GM10847 (cell line): ENCODE measurements at regions not wholly inside any gene's neighbourhood (a gene's known extent, or its start where the extent isn't known, plus 50 kb on each side); places are given as distances from the start of the nearest gene placed in this dataset.

ENCODE experiments used
- POLR2A ChIP-seq: IDR thresholded peaks from 2 replicates; pipeline ENCODE4 v1.6.1; 2011; ENCODE audit not compliant: insufficient read length; ENCODE audit errors: extremely low read depth

DNA sequence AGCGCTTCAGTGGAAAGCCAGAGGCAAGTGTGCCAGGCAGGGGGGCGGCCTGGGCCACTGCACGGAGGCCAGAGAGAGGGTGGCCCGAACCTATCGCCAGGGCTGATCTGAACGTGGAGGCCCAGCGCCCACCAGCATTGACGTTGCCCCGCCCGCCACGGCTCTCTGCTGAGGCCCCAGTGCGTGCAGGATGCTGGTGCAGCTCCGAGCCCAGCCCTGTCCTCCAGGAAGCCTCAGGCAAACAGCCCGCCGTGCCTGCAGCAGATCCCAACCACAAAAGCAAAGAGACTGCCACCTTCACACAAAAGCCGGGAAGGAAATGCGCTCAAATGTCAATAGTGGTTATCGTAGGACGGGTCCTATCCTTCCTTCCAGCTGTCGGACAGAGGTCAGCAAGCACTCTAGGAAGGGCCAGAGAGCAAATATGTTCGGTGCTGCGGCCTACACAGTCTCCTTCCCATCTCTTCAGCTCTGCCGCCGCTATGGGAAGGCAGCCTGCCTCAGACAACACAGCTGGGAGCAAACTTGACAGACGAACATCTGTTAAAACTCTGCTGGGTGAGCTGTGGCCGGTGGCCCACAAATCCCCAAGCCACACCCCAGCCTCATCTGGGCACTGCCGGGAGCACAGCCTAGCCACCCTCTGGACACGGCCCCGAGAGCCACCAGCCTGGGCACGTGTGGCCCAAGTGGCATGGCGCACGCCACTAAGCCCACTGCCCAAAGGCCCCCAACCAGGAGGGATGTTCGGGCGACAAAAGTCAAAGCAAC lies 146.2 kb downstream of the CRYBB2 start:
- no peak for TF ChIP-seq POLR2A

DNA sequence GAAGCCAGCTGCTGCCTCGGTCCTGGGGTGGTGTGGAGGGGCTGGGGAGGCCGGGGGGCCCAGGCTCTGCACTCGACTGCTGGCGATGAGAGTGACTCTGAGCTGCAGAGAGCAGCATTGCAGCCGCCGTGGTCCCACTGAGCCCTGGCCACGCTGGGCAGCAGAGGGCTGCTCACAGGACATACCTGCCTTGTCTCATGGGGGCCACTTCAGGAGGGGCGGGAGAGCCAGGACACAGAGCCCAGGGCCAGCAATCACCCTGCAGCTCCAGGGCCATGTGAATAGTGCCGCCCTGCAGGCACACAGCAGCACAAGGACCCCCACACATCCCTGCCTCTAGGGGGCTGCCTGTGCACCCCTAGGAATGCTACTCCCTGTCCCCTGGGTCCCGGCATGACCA lies 147.0 kb downstream of the CRYBB2 start:
- TF ChIP-seq POLR2A = no peak

DNA sequence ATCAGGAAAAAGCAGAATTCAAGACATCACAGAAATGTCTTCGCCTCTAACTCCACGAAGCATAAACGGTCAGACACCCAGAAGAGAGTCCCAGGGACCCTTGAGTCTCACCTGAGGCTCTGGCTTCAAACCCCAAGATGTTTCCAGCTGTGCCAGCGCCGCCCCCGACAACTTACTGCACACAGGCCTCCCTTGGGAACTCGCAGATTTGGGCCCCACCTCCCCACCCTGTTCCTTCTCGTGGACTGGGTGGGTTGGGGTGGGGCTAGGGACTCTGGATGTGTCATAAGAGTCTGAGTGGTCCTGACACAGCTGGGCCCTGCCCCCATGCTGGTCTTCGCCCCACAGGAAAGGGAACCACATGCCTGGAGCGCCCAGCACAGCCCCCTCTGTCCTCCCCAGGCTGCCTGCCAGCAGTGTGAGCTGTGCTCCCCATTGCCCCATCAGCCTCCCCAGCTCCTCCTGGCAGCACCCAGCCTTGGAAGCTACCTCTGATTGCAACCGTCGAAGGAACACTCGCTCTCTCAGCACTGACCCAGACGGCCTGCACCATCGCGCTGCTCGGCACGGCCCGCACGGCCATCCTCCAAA lies 147.5 kb downstream of the CRYBB2 start:
- no peak for TF ChIP-seq POLR2A

DNA sequence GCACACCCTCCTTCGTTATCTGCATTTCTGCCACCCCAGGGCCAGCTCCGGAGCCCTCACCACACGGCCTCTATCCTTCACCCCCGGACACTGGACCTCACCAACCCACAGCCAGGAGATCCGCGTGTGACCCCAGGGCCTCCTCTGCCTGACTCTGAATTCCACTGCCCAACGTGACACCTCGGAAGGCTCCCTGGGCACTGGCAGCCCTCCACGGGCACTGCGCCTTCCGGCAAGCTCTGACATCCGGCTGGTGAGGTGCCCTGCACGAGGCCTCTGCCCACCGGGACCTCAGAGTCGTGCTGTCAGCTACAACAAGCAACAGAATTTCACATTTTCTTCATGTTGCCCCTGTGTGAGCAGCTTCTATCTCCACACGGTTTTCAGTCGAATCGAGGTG lies 148.3 kb downstream of the CRYBB2 start:
- no peak for TF ChIP-seq POLR2A

DNA sequence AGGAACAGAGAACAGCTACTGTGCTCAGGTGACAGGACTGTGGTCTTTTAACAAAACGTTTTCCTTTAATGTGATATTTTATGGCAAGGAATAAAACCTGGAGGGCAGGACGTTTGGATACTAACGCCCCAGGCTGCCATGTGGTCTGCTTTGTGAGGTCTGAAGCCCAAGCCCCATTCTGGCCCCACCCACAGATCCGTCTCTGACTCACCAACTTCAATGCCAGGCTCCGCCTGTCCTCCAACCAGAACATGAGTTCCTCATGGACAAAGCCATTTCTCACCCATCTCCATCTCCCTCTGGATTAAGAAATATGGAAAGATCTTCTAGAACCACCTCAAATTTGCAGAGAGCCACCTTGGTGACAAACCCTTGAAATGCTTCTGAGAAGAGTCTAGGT lies 148.8 kb downstream of the CRYBB2 start:
- no peak for TF ChIP-seq POLR2A

DNA sequence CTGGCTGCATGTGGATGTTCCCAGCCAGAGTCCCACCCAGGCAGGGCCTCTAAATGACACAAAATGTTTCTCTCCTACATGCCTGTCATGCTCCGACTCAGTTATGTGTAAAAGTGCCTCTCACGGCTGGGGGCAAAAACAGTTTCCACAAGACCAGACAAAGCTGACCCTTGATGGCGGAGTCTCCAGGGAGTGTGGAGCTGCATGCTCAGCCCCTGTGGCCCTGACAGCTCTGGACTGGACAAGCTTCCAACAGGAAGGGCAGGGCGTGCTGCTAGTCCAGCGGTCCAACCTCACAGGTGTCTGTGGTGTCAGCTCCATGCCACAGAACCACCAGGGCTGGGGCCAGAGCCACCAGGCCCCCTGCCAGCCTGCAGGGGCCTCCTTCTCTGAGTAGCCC lies 149.6 kb downstream of the CRYBB2 start:
- no peak for TF ChIP-seq POLR2A

DNA sequence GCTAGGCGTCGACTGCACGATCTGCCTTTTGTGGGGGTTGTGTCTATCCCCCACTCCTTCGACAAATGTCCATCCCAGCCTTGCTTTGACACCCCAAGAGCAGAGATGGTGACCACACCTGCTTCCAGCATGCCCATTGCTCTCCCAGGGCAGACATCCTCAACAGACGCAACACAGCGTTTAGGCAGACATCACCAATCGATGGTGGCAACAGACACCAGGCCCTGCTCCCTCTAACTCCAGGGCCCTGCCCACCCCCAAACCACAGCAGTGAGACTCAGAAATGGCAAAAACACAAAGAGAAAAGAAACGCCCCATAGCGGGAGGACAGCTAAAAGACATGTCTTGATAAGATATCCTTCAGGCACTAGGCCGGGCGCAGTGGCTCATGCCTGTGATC lies 150.9 kb downstream of the CRYBB2 start:
- no peak for TF ChIP-seq POLR2A

DNA sequence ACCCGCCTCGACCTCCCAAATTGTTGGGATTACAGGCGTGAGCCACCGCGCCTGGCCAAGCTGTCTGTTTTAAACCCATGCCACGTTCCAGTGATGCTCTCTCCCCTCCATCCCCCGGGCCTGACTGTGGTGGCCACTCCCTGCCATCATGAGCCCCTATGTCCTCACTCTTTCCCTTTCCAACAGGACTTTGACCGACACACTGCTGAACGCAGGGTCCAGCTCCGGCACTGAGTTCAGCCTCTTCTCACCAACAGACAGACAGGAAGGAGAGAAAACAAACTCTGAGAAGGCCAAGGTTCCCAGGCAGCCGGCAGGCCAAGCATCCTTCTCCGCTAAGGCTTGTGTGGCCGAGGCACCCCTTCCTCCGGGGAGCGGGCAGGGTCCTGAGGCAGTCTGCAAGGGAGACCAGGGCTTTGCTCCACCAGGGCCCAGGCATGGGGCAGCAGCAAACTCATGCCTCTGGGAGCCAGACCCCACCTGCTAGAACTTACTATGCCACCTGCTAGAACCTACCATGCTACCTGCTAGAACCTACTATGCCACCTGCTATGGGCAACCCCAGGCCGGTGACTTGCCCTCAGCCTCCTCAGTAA lies 152.7 kb downstream of the CRYBB2 start:
- no peak for TF ChIP-seq POLR2A

DNA sequence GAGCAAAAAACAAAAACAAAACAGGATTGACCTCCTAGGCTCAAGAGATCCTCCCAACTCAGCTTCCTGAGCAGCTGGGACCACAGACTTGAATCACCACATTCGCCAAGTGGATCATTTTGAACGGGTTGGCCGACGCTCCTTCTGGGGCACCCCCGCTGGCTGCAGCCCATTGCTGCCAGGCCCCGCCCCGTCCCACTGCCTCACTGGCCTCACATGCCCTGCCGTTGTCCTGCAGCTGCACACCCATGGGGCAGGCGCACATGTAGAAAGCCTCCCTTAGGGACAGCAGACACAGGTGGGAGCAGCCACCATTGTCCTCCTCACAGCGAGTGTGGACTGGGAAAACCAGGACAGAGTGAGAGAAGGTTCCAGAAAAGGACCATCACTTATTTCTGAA lies 154.5 kb downstream of the CRYBB2 start:
- TF ChIP-seq POLR2A = no peak

DNA sequence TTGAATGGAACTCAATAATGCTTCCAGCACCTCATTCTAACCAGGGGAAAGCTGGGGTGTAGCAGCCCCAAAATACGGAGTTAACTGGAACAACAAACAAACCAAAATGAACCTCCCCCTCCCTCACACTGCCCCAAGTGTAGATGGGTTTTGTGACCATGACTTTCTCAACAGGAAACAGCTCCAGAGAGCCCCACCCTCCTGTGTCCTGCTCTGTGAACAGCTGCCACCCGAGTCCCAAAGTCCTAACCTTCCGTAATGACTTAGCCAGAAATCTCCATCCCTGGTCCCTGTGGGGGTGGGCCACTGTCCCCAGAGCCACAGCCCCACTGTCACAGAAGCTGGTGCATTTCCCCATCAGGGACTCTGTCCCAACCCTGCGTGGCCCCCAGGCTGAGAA lies 155.4 kb downstream of the CRYBB2 start:
- TF ChIP-seq POLR2A = no peak

DNA sequence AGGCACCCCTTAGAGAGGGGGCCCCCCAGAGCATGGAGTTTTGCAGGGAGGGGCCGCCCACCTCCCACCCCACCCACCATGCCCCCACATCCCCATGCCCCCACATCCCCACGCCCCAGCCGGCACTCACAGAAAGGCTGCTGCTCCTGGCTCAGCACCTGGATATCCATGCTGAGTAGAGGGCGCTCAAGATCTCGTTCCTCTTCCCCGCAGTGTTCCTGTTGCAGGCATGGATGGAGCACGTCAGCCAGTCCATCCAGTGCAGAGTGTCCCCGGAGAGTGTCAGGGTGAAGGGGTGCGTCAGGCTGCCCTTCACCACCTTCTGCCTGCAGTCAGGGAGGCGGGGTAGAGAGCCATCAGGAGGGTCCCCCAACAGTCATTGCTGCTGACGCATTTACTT lies 156.2 kb downstream of the CRYBB2 start:
- TF ChIP-seq POLR2A = no peak

DNA sequence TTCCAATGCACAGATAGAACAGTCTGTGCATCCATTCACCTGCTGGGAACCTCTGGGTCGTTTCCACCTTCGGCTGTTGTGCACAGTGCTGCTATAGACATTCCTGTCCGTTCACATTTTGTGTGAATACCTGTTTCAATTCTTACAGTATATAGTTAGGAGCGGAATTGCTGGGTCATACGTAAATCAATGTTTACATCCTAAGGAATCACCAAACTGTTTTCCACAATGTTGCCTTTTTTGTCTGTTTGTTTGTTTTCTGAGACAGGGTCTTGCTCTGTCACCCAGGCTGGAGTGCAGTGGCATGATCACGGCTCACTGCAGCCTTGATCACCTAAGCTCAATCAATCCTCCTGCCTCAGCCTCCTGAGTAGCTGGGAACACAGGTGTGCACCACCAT lies 158.3 kb downstream of the CRYBB2 start:
- no peak for TF ChIP-seq POLR2A

DNA sequence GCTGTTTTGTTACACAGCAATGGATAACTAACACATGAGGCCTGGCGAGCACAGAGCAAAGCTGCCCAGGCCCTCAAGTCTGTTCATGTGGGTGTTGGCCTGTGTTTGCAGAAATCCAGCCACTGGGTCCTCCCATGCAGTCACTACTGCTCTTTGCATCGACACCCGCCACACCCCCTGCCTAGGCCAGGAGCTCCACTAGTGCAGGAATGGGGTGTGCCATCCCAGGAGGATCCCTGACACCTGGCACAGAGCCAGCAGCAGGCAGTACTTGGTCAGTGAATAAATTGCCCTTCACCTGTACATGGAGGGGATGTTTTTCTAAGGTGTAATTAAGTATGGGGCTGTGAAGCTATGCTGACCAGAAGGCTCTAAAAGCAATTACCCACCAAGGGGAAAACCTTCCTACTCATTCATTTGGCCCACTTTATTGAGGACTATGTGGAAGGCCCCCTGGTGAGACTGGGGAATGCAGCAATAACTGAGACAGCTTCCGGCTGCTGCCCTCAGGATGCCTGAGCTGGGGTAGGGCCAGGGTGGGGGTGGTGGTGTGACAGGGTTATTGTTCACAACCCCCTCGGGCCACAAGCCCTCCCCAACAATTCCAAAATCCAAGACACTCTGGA lies 160.8 kb downstream of the CRYBB2 start:
- no peak for TF ChIP-seq POLR2A

DNA sequence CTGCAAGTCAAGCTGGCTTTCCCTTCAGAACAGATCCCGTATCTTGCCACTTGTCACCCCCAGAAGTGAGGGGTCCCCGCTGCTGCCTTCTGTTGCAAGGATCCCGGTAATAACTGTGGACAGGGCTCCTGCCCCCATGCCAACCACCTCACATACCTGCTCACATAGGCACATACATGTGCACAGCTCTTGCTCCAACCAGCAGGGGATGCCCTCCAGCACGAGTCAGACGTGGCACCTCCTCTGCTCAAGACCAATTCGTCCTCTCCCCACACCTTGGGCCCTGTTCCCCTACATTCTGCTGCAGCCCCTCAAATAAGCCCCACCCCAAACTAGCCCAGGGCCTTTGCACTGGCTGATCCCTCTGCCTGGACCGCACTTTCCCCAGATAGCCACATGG lies 163.3 kb downstream of the CRYBB2 start:
- TF ChIP-seq POLR2A = no peak

DNA sequence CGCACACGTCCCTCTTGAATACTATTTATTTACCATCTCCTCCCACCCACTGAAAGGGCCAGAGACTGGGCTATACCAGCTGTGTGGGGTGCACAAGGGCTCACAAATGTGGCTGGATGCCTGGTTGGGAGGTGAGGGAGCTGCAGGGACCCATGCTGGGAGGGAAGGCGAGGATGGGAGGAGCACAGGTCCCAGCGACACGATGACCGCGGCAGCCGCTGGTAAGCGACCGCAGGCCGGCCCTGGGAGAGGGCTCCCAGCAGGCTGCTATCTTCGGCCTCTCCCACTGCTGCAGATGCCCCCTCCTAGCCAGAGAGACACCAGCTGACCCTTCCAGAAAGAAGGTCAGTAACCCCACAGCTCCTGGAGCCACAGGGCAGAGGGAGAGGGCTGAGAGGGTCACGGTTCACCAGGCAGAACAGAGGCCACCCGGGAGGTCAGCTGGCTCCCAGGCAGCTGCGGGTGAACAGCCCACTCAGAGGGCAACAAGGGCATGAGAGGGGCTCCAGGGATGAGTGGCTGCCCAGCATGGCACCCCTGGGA lies 163.9 kb downstream of the CRYBB2 start:
- TF ChIP-seq POLR2A = no peak

DNA sequence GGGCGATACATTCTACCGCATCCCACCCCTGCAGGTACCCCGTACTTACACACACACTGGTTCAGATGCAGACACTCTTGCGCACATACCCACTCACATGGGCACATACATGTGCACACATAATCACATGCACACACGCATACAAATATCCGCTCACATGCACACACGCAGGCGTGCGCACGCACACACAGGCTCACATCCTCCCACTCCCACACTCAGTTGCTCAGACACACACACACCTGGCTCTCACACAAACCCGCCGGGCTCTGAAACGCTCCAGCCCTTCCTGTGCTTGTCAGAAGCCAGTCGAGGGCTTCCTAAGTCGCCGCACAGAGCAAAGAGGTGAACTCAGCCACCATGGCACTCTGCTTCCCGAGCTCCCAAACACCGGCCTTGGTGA lies 164.5 kb downstream of the CRYBB2 start:
- no peak for TF ChIP-seq POLR2A
